PC-3 (cell line): ENCODE measurements at regions not wholly inside any gene's neighbourhood (a gene's known extent, or its start where the extent isn't known, plus 50 kb on each side); places are given as distances from the start of the nearest gene placed in this dataset.

ENCODE experiments used
- ATAC-seq: fragments of 200-7000 bp; cut with Tn5 transposase; 2 replicates; pipeline ENCODE4 v1.9.1; 2020; ENCODE audit warnings: mild to moderate bottlenecking, moderate library complexity
- BruUV-seq: library from RNA; stranded (reverse); fragments of 400-500 nt; replicated peaks from 2 replicates; lab custom pipeline; 2021; lab: Mats Ljungman, UMichigan
- CTCF ChIA-PET: fragments of 300-600 bp; sonication (Branson Sonifier 250); formaldehyde crosslinking; loops from one replicate; lab custom pipeline; 2022; ENCODE audit warnings: antibody characterized with exemption; lab: Charles Lee
- POLR2A ChIA-PET: fragments of 300-600 bp; sonication (Branson Sonifier 250); formaldehyde crosslinking; loops from one replicate; lab custom pipeline; 2022; ENCODE audit warnings: antibody characterized with exemption; ENCODE audit not compliant: unreplicated experiment; lab: Charles Lee
- DNase-seq: peaks from one replicate; pipeline ENCODE4 v3.0.0-alpha.2; 2015
- H2AFZ ChIP-seq: fragments of 300-600 bp; sonication (generic); 2 replicates; pipeline ENCODE4 v1.6.0; 2016; ENCODE audit warnings: antibody characterized with exemption, low read length
- H3F3A ChIP-seq: fragments of 300-600 bp; sonication (generic); one replicate; pipeline ENCODE4 v1.6.0; 2017; ENCODE audit warnings: antibody characterized with exemption, low read length, control low read depth, mild to moderate bottlenecking; ENCODE audit not compliant: unreplicated experiment
- H3K27ac ChIP-seq: fragments of 300-600 bp; sonication (generic); 2 replicates; pipeline ENCODE4 v1.5.1; 2016; ENCODE audit warnings: mild to moderate bottlenecking, low read length
- H3K27me3 ChIP-seq: fragments of 300-600 bp; sonication (generic); 2 replicates; pipeline ENCODE4 v1.6.1; 2016; ENCODE audit warnings: low read length, mixed read lengths
- H3K36me3 ChIP-seq: fragments of 300-600 bp; sonication (generic); 2 replicates; pipeline ENCODE4 v1.6.1; 2016; ENCODE audit warnings: low read depth, mixed run types, low read length, mixed read lengths
- H3K4me1 ChIP-seq: fragments of 300-600 bp; sonication (generic); 2 replicates; pipeline ENCODE4 v1.5.1; 2016; ENCODE audit warnings: low read length; ENCODE audit not compliant: insufficient read depth
- H3K4me2 ChIP-seq: fragments of 300-600 bp; sonication (generic); 2 replicates; pipeline ENCODE4 v1.6.0; 2016; ENCODE audit warnings: low read length
- H3K4me3 ChIP-seq: fragments of 300-600 bp; sonication (generic); 2 replicates; pipeline ENCODE4 v1.5.1; 2016; ENCODE audit warnings: mild to moderate bottlenecking, low read length, mixed read lengths
- H3K79me2 ChIP-seq: fragments of 300-600 bp; sonication (generic); 2 replicates; pipeline ENCODE4 v1.6.1; 2017; ENCODE audit warnings: low read length, mixed read lengths
- H3K9ac ChIP-seq: fragments of 300-600 bp; sonication (generic); 2 replicates; pipeline ENCODE4 v1.6.0; 2016; ENCODE audit warnings: mild to moderate bottlenecking, low read length
- H3K9me2 ChIP-seq: fragments of 300-600 bp; sonication (generic); replicated peaks from 2 replicates; pipeline ENCODE4 v1.6.1; 2016; ENCODE audit warnings: mixed run types, low read length, mixed read lengths
- H3K9me3 ChIP-seq: fragments of 300-600 bp; sonication (generic); 2 replicates; pipeline ENCODE4 v1.6.1; 2016; ENCODE audit warnings: low read length, mixed read lengths
- H4K20me1 ChIP-seq: fragments of 300-600 bp; sonication (generic); 2 replicates; pipeline ENCODE4 v1.6.1; 2016; ENCODE audit warnings: low read length, mixed read lengths
- EZH2 ChIP-seq: fragments of 300-600 bp; sonication (generic); IDR thresholded peaks from one replicate; pipeline ENCODE4 v1.6.1; 2017; ENCODE audit warnings: antibody characterized with exemption, mild to moderate bottlenecking, low read length; ENCODE audit not compliant: unreplicated experiment
- EZH2phosphoT487 ChIP-seq: fragments of 300-600 bp; sonication (generic); IDR thresholded peaks from 2 replicates; pipeline ENCODE4 v1.6.1; 2018; ENCODE audit warnings: mild to moderate bottlenecking, antibody characterized with exemption, low read length, borderline replicate concordance
- intact Hi-C: fragments of 100-400 bp; cut with micrococcal nuclease; formaldehyde crosslinking; loops from 2 replicates; pipeline ENCODE4 v1.9.0; 2023
- TF ChIP-seq, protein P1 (sequence below): fragments of 300-600 bp; sonication (generic); conservative IDR thresholded peaks from 2 replicates; pipeline ENCODE4 v1.5.1; 2017; ENCODE audit warnings: antibody characterized with exemption, low read depth, mild to moderate bottlenecking, low read length

DNA sequence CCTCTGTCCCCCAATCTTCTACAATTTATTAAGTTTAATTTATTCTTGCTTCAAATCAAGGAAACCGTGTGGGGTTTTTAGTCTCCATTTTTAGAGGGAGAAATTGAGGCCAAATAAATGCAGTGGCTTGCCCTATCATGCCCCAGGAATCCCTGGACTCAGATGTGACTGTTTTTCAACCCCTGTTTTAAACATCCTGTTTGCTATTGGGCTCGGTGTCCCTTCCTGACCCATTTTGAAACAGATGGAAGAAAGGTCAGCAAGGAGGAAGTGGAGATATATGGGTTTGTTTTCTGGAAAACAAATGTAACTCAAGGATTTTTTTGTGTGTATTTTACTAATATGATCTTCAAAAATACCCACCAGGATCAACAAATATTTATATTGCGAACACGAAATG is 84.7 kb downstream of the DACT1 start:
- intact Hi-C loops = no loop called here
- Histone ChIP-seq H3K9ac (no peak overlapping the region), H3K4me3 (no peak overlapping the region), H3K9me2 (0 out of 2 replicates have a peak, but pooled peaks cover 9% of the 10 kb centered on the region), H3K9me3 (no peaks in the 10 kb centered on the region), H3K4me2 (no peak overlapping the region), H3F3A (no peaks in the 10 kb centered on the region), H3K4me1 (peaks cover 4% of the 10 kb centered on the region; the same call in 1 of the 2 replicates), H3K36me3 (no peaks in the 10 kb centered on the region), H3K27me3 (peaks cover 11% of the 10 kb centered on the region; the same call in 1 of the 2 replicates), H3K27ac (no peak overlapping the region), H4K20me1 (no peaks in the 10 kb centered on the region), H3K79me2 (no peaks in the 10 kb centered on the region), H2AFZ (no peak overlapping the region)
- DNase-seq (no peak), ATAC-seq (no peak)
- BruUV-seq = no TSS peak
- no peak for TF ChIP-seq EZH2phosphoT487
- TF ChIP-seq EZH2 = no peak
- TF ChIP-seq, protein P1, sequence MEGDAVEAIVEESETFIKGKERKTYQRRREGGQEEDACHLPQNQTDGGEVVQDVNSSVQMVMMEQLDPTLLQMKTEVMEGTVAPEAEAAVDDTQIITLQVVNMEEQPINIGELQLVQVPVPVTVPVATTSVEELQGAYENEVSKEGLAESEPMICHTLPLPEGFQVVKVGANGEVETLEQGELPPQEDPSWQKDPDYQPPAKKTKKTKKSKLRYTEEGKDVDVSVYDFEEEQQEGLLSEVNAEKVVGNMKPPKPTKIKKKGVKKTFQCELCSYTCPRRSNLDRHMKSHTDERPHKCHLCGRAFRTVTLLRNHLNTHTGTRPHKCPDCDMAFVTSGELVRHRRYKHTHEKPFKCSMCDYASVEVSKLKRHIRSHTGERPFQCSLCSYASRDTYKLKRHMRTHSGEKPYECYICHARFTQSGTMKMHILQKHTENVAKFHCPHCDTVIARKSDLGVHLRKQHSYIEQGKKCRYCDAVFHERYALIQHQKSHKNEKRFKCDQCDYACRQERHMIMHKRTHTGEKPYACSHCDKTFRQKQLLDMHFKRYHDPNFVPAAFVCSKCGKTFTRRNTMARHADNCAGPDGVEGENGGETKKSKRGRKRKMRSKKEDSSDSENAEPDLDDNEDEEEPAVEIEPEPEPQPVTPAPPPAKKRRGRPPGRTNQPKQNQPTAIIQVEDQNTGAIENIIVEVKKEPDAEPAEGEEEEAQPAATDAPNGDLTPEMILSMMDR = no peak
- POLR2A ChIA-PET = no interaction called here
- CTCF ChIA-PET = no interaction called here

DNA sequence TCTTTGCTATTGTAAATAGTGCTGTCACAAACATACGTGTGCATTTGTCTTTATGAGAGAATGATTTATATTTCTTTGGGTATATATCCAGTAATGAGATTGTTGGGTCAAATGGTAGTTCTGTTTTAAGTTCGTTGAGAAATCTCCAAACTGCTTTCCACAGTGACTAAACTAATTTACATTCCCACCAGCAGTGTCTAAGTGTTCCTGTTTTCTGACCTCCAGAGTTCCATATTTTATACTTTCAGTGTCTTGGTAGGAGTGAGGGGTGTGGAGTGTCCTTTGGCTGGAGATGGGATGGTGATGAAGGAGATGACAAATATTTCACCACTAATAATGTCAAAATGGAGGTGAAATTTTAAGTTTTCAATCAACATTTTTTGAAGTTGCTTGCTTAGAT is 86.4 kb downstream of the DACT1 start:
- Histone ChIP-seq H3K9me3 (no peaks in the 10 kb centered on the region), H3K36me3 (no peaks in the 10 kb centered on the region), H3K4me2 (no peak overlapping the region), H3K27ac (no peak overlapping the region), H3K9ac (no peak overlapping the region), H3K79me2 (no peaks in the 10 kb centered on the region), H3K27me3 (peaks cover 11% of the 10 kb centered on the region; the same call in 1 of the 2 replicates), H4K20me1 (no peaks in the 10 kb centered on the region), H3K4me1 (peaks cover 4% of the 10 kb centered on the region; the same call in 1 of the 2 replicates), H3K9me2 (0 out of 2 replicates have a peak, but pooled peaks cover 7% of the 10 kb centered on the region), H3F3A (no peaks in the 10 kb centered on the region), H2AFZ (no peak overlapping the region), H3K4me3 (no peak overlapping the region)
- DNase-seq (no peak), ATAC-seq (no peak)
- TF ChIP-seq EZH2 (no peak), EZH2phosphoT487 (no peak)
- TF ChIP-seq, protein P1 = no peak
- no TSS peak for BruUV-seq
- CTCF ChIA-PET = no interaction called here
- intact Hi-C loops = no loop called here
- POLR2A ChIA-PET = no interaction called here

DNA sequence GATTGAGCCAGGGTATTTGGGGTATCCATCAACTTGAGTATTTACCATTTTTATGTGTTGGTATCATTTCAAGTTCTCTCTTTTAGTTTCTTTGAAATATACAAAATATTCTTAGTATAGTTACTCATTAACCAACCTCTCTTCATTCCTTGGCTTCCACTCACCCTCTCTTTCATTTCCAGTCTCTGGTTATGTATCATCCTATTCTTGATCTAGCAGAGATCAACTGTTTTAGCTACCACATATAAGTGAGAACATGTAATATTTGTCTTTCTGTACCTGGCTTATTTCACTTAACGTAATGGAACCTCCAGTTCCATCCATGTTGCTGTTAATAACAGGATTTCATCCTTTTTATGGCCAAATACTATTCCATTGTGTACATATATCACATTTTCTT is 86.9 kb downstream of the DACT1 start:
- intact Hi-C loops = no loop called here
- Histone ChIP-seq H3K4me3 (no peak overlapping the region), H3F3A (no peaks in the 10 kb centered on the region), H3K27me3 (peaks cover 11% of the 10 kb centered on the region; the same call in 1 of the 2 replicates), H3K9me3 (no peaks in the 10 kb centered on the region), H3K27ac (no peak overlapping the region), H3K79me2 (no peaks in the 10 kb centered on the region), H3K36me3 (no peaks in the 10 kb centered on the region), H2AFZ (no peak overlapping the region), H4K20me1 (no peaks in the 10 kb centered on the region), H3K9me2 (0 out of 2 replicates have a peak, but pooled peaks cover 7% of the 10 kb centered on the region), H3K4me2 (no peak overlapping the region), H3K9ac (no peak overlapping the region), H3K4me1 (peaks cover 4% of the 10 kb centered on the region; the same call in 1 of the 2 replicates)
- ChIA-PET CTCF (no interaction called here), POLR2A (no interaction called here)
- ATAC-seq (no peak), DNase-seq (no peak)
- TF ChIP-seq EZH2 (no peak), EZH2phosphoT487 (no peak)
- TF ChIP-seq, protein P1 = no peak
- no TSS peak for BruUV-seq
